NCI-H446 treated with DMSO at 0.1 percent for 48 hours (cell line): ENCODE measurements at regions not wholly inside any gene's neighbourhood (a gene's known extent, or its start where the extent isn't known, plus 50 kb on each side); places are given as distances from the start of the nearest gene placed in this dataset.

Source experiments
- DNase-seq: peaks from one replicate; lab custom pipeline; 2025; lab: John Stamatoyannopoulos, UW

DNA sequence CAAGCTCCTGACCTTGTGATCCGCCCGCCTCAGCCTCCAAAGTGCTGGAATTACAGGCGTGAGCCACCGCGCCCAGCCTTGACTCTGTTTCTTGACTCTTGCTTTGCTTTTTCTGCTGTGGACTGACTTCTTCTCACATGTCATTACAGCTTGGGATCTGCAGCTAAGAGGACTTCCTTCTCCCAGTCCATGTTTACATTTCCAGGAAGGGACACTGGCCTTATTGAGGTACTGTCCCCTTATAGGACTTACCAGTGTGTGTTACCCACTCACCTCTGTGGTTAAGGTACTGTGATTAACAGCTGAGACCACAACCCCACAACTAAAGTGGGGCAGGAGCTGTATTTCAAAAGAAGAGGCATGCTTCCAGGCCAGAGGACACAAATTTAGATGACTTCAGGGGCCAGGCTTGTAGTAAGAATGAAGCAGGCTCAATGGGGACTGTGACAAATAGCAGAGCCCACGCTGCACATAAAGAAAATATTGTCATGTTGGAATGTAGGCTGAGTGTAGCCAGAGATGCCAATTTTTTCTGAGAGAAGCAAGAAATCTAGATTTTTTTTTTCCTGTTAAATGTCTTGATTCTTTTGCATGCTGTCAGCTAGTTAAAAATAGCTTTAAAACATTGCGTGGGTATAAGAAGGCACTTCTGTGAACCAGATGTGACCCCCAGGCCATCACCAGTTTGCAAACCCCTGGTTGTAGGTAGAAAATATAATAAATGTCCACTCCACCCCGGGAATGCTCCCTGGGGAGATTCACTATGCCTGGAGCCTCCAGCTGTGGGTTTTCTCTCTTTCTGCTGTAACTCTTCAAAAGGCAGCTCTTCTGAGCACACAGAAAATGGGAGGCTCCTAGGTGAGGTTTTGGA is 75.0 kb downstream of the PTPDC1 start:
- no peak for DNase-seq

GRCh38 chr9:94160594-94161501 is 76.6 kb downstream of the PTPDC1 start:
- DNase-seq: no peak

DNA sequence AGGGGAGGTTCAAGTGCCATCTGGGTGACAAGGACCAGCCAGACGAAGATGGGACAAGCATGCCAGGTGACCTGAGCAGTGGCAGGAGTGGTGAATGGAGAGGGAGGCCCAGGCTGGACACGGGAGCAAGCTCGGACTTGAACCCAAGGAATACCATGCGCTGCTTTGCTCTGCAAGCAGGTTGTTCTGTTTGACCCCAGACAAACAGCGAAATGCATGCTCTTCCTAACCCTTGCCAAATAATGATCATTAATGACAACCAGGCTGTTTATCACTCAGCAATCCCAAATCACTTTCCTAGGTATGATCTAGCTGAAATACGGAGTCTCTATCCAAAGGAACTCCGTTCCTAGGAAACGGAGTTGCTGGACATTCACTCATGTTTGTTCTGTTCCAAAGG is 77.4 kb downstream of the PTPDC1 start:
- no peak for DNase-seq

DNA sequence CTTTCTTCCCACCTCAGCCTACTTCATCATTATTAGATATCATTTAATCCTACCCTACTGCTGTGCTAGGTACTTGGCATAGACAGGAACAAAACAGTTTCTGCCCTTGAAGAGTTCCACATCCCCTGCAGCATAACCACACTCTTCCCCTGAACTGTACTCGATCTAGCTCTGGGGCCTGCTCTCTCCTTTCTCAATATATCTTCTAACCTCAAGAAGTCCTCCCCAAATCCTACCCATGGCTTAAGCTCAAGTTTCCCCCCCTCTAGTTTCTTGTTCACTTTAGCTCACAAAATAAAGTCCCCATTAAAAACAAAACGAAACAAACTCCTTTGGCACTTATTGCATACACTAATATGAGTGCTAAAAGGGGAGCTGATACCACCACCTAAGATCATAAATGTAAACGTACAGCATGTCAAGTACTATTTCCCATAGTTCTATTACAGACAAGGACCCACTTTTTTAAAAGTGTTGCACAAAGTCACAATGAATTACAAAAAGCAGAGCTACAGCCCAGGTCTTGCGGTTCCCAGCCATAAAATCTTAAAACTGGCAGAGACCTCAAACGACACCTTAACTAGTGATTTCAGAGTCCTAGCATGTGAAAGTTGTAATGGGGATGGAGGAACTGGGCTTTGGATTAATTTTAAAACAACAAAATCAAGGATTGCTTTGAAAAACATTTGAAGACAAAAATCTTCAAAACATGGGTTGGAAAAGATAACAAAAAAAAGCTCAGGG is 80.7 kb downstream of the PTPDC1 start:
- DNase-seq: no peak

GRCh38 chr9:94165592-94166235 is 81.5 kb downstream of the PTPDC1 start:
- DNase-seq: peak; percentile 92

GRCh38 chr9:94166236-94166975 is 82.1 kb downstream of the PTPDC1 start:
- peak; percentile 92 for DNase-seq

DNA sequence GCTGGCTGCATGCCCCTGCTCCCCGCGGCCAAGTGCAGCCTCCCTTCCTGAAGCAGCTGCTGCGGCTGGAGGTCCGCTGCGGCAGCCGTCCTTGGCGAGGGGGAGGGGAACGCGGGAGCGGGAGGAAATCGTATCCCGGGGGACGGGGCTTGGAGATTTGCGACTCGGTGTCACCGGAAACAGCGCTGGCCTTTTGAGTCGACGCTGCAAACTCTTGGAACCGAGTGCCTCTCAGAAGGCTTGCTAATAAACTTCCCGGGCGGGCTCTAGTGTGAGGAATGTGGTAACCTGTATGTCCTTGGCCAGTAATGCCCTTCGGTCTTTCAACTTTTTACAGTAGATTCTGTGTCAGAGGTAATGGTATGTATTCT is 82.7 kb downstream of the PTPDC1 start:
- no peak for DNase-seq

DNA sequence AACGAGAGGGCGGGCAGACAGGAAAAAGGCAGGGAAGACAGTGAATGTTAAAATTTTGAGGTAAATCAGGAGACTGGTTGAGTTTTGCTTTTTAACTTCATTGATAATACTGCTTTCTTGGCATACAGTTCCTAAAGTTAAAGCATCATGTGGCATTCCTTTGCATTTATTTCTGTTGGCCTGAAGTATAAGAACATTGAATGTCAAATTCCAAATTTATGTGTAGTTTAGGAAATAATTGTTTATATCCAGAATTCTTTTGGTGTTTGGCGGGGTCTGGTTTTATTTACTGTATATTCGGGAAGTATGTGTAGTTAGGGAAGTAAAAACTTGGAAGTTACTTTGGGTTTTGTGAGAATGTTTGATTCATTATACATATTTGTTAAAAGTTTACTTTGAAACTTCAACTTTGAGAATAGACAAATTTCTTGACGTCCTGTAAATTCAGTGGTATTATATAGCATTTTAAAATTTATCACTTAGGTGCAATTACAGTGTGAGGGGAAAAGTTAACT is 83.2 kb downstream of the PTPDC1 start:
- DNase-seq: no peak

DNA sequence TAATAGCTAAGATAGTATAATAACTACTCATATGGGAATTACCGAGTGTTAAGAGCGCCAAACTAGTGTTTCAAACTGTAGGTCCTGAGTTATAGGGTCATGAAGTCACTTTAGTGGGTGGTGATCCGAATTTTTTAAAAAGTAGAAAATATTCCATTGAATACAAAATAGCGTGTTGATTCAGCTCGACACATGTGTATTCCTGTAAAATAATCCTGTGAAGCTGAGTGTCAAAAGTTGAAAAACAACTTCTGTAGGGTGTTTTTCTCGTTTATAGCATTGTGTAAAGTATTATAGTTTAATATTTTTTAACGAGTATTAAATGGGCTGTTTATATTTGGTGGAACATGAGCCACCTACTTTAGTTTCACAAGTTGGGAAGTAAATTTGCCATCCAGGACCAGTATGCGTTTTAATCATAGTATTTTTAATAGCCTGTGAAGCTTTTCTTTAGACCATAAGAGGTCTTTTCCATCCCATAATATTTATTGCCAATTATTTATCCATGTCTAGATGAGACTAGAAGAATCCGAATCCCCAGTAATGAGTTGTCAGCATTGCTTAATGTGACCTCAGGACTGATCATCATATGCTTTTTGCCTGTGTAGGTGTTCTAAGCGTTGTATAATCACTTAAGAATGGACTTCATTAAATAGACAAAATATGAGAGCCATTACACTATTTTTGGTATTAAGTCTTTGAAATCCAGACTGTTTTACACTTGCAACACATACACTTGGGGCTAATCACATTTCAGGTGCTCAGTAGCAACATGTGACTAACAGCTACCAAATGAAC is 84.1 kb downstream of the PTPDC1 start:
- no peak for DNase-seq

DNA sequence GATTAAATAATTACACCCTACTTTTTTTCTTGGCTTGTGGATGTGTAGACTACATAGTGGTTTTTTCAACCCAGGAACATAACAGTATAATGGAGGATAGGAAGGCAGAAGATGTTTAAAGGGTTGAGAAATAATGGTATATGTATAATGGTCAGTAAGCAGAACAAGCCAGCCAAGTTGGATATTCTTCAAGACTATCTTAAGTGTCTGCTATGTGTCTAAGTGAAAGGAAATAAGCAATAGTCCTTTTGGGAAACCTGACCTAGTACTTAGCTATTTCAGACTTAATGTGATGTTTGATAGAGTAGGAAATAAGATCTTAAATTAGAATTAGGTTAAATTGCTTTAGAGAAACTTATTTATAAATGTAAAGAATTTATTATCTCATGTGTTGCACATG is 85.7 kb downstream of the PTPDC1 start:
- no peak for DNase-seq

GRCh38 chr9:94173632-94174031 is 85.5 kb upstream of the ZNF169 start:
- DNase-seq: no peak

GRCh38 chr9:94174164-94174563 is 84.9 kb upstream of the ZNF169 start:
- DNase-seq: no peak

- no peak for DNase-seq
Observed at GRCh38 chr9:94175669-94176068, 83.4 kb upstream of the ZNF169 start.

- DNase-seq: no peak
Observed at GRCh38 chr9:94176608-94177007, 82.5 kb upstream of the ZNF169 start.

GRCh38 chr9:94178927-94179326 is 80.2 kb upstream of the ZNF169 start:
- no peak for DNase-seq

GRCh38 chr9:94181408-94182181 is 77.5 kb upstream of the ZNF169 start:
- no peak for DNase-seq

DNA sequence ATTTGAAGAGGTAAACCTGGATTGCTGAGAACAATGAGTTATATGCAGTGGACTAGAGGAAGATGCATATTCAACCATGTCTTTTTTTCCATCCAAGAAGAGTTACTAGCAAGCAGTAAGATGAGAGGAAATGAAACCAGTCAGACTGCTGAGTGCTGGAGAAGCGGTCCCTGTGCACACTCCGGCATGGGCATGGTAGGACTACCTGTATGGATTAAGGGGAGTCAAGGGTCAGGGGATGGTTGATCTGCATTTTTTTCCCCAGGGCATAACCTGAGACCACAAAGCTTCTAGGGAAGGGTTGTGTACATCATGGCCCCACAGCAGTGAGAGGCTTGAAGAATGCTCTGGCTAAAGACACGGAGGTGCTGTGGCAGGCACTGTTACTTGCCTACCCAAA is 76.6 kb upstream of the ZNF169 start:
- DNase-seq: no peak

- no peak for DNase-seq
Observed at GRCh38 chr9:94183240-94183999, 75.7 kb upstream of the ZNF169 start.

DNA sequence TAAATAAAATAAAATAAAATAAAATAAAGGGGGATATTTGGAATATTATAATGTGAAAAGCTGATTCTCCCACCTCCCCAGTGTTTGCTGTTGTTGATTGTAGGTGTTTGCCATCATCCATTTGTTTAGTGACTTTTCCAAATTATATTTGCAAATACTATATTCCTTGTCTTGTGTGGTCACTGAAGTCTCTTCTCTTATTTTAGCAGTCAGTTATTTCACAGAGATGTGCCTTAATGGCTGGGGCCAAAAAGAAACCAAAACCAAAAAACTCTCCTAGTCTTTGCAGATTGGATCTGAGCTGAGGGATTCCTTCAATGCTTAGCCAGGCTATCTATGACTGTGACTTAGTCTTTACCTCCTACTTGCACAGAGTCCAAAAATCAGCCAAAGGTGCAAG is 70.9 kb upstream of the ZNF169 start:
- DNase-seq: no peak
